Upper lobe of right lung (tissue), 1 donor: ENCODE measurements at regions not wholly inside any gene's neighbourhood (a gene's known extent, or its start where the extent isn't known, plus 50 kb on each side); places are given as distances from the start of the nearest gene placed in this dataset.

Experiments
- ATAC-seq: fragments of 200-7000 bp; cut with Tn5 transposase; one replicate; pipeline ENCODE4 v1.9.1; 2020; ENCODE audit warnings: mild to moderate bottlenecking, moderate library complexity
- DNase-seq: peaks from one replicate; pipeline ENCODE4 v3.0.0-alpha.2; 2020
- H3K27ac ChIP-seq: fragments of 200-600 bp; one replicate; pipeline ENCODE4 v1.8.0; 2022
- H3K27me3 ChIP-seq: fragments of 200-600 bp; one replicate; pipeline ENCODE4 v1.8.0; 2022; ENCODE audit warnings: mild to moderate bottlenecking
- H3K36me3 ChIP-seq: fragments of 200-600 bp; one replicate; pipeline ENCODE4 v1.8.0; 2022
- H3K4me1 ChIP-seq: fragments of 200-600 bp; one replicate; pipeline ENCODE4 v1.8.0; 2022
- H3K4me3 ChIP-seq: fragments of 200-600 bp; one replicate; pipeline ENCODE4 v1.8.0; 2022; ENCODE audit warnings: mild to moderate bottlenecking
- H3K9me3 ChIP-seq: fragments of 200-600 bp; one replicate; pipeline ENCODE4 v1.8.0; 2022
- CTCF ChIP-seq: fragments of 200-600 bp; IDR thresholded peaks from one replicate; pipeline ENCODE4 v1.8.0; 2022; ENCODE audit warnings: antibody characterized with exemption
- intact Hi-C: fragments of 100-400 bp; cut with DNase I; formaldehyde crosslinking; loops from one replicate; pipeline ENCODE4 v1.11.0; 2022
- donor health status: DM: no; HTN: yes; CAD: no; lungs with severe emphysema.

DNA sequence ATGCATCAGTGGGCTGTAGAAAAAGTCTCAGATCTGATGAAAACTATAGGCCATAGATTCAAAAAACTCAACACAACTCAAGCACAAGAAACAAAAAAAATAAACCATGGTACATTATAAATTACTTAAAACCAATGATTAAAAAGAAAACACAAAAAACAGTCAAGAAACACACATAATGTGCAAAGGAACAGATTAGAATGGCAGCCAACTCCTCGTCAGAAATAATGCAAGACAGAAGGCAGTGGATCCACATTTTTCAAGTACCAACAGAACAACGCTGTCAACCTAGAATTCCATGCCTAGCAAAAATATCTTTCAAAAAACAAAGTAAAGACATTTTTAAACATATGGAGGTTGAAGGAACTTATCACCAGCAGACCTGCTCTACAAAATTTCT lies 69.7 kb downstream of the PSMB1 start:
- Histone ChIP-seq H3K27me3 (no peaks in the 10 kb centered on the region), H3K4me3 (no peak overlapping the region), H3K9me3 (no peaks in the 10 kb centered on the region), H3K36me3 (no peaks in the 10 kb centered on the region), H3K4me1 (peaks cover 5% of the 10 kb centered on the region), H3K27ac (no peak overlapping the region)
- no peak for ATAC-seq
- TF ChIP-seq CTCF, result no peak
- intact Hi-C loops, result no loop called here
- DNase-seq, result no peak

DNA sequence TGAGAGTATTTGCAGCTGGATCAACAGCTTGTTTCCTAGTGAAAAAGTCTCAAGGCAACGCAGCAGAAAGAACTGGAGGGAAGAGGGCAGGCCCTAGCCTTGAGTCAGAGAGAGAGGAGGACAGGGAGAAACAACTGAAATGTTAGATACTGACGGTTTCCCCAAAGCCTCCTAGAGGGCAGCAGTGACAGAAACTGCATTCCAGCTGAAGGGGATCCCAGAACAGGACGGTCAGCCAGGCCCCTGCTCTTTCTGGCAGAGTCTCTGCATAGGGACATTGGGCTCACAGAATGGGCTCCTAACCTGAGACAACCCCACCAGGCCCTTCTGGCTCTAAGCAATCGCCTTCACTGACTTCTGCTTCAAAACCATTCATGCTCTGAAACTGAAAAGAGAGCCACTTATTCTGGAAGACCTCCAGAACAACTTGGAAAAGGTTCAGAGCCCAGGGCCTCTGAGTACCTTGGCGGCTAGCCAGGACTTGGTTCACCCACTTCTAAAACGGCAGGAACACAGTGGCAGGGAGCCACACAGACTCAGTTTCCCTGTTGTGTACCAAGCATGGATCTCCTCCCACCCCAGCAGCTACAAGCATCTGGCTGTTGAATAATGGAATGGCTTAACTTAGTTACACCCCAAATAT lies 72.9 kb downstream of the PSMB1 start:
- Histone ChIP-seq H3K4me3 (no peak overlapping the region), H3K36me3 (no peaks in the 10 kb centered on the region), H3K27ac (no peak overlapping the region), H3K27me3 (no peaks in the 10 kb centered on the region), H3K9me3 (no peaks in the 10 kb centered on the region), H3K4me1 (peaks cover 5% of the 10 kb centered on the region)
- ATAC-seq, result peak; percentile 31
- intact Hi-C loops, result no loop called here
- no peak for DNase-seq
- TF ChIP-seq CTCF, result peak; percentile 20

DNA sequence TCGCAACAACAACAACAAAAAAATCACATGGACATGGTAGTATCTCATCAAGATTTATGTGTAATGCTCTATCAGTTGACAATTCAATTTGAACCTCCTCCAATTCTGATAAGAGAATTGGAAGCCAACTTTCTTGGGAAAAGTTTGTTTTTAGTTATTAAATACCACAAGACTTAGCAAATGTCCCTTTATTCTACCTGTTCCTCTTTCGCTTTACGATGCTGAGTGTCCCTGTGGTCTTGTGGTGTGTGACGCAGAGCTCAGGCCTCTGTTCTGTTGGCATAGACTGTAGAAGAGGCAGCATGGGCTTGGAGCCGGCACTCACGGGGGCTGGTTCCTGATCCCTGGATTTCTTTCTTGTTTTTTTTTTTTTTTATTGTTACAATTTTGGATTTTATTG lies 76.7 kb downstream of the PSMB1 start:
- no peak for DNase-seq
- intact Hi-C loops, result no loop called here

GRCh38 chr6:170475118-170475517 lies 78.0 kb downstream of the PSMB1 start:
- Histone ChIP-seq H3K9me3 (no peaks in the 10 kb centered on the region), H3K4me3 (no peak overlapping the region), H3K27ac (no peak overlapping the region), H3K36me3 (no peaks in the 10 kb centered on the region), H3K4me1 (peaks cover 1% of the 10 kb centered on the region), H3K27me3 (peaks cover 12% of the 10 kb centered on the region)
- intact Hi-C loops, result no loop called here
- ATAC-seq, result no peak
- TF ChIP-seq CTCF, result no peak
- DNase-seq, result no peak

More for the DNA sequence above, 76.7 kb downstream of the PSMB1 start:
- H3K27ac ChIP-seq, result no peak overlapping the region
- peaks cover 12% of the 10 kb centered on the region for H3K27me3 ChIP-seq
- ATAC-seq, result peak; percentile 88
- H3K4me3 ChIP-seq, result no peak overlapping the region
- H3K9me3 ChIP-seq, result no peaks in the 10 kb centered on the region
- TF ChIP-seq CTCF, result no peak
- no peaks in the 10 kb centered on the region for H3K36me3 ChIP-seq
- H3K4me1 ChIP-seq, result peaks cover 5% of the 10 kb centered on the region

DNA sequence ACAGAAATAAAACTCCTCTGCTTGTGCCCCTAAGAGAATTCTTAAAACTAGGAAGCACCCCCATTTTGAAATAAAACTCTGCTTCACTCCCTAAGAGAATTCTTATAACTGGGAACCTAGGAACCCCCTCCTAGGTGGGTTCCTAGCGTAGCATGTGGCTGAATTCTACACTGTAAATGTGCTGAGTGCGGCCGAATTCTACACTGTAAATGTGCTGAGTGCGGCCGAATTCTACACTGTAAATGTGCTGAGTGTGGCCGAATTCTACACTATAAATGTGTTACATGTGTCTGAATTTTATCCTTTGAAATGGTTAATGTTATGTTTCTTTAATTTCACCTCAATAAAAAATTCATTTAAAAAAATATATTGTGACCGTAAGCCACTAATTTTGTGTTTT lies 79.3 kb downstream of the PSMB1 start:
- ATAC-seq, result no peak

More for the DNA sequence above, 79.3 kb downstream of the PSMB1 start:
- Histone ChIP-seq H3K4me1 (no peaks in the 10 kb centered on the region), H3K4me3 (no peak overlapping the region), H3K27ac (no peak overlapping the region), H3K9me3 (no peaks in the 10 kb centered on the region), H3K27me3 (peaks cover 12% of the 10 kb centered on the region), H3K36me3 (no peaks in the 10 kb centered on the region)
- TF ChIP-seq CTCF, result no peak
- no peak for DNase-seq
- intact Hi-C loops, result no loop called here
